ENCODE measurements at regions not wholly inside any gene's neighbourhood (a gene's known extent, or its start where the extent isn't known, plus 50 kb on each side); places are given as distances from the start of the nearest gene placed in this dataset.
"Not testable (repeated sequence)": the region's sequence is repeated elsewhere in the genome, so short reads cannot be mapped to it uniquely, and the experiment has no call there.

DNA sequence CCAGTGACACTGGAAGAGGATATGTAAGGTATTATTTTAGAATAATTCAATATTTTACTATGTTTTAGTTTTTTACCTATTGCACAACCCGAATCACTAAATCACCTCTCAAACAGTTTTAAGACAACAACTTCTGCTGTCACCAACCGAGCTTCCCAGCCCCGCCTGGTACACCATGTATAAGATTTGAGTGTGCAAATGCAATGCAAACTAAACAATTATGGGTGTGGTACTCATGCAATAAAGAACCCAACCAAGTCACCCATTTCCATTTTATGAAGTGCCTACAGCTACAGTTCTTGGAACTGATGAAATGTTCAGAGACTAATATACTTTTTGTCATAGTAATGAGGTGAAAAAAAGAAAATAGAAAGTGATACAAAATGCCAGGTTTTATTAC is 256.2 kb downstream of the TAFA4 start:
- no peak for FAIRE-seq

DNA sequence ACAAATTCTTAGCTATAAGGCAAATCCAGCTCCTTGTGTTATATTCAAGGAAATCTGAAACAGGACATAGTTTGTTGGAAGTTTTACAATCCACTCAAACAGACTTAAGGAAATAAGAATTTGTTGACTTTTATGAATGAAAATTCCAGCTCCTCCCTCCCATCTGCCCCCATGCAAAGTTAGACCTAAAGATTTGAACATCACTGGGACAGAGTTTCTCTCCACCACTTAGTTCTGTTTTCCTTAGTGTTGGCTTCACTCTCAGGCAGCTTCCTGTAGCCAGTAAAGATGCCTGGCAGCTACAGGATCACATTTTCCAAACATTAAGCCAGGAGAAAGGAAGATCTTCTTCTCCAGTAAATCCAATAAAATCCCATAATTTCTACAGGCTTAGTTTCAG is 265.0 kb downstream of the TAFA4 start:
- no peak for FAIRE-seq

DNA sequence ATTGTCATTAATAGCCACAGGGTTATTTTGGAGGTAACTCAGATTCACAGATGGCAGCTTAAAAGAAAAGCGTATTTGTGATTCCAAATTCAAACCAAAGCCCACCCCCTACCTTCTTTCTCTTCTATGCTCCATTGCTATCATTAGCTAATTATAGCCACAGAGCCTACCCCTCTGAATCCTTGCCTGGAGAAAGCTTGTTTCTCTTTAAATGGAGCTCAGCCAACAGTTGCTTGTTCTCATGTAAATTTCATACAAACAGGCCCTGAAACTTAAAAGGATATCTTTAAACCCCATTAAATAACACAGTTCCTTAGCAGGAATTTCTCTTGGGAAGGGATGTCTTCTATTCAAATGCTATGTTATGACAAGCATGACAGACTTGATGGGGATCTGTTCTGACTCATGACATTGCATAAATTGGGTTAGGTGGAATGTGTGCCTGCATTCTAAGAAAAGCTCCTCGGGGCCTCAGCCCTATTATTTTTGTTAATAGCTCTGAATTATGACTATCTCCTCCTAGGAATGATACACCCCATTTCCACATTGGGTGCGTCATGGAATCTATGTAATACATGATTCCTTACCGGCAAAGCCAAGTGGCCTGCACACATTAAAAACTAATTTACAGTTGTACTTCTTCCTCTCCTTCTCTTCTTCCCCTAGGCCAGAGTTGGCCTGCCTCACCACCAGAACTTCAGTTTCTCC is 265.8 kb downstream of the TAFA4 start:
- FAIRE-seq: no peak

DNA sequence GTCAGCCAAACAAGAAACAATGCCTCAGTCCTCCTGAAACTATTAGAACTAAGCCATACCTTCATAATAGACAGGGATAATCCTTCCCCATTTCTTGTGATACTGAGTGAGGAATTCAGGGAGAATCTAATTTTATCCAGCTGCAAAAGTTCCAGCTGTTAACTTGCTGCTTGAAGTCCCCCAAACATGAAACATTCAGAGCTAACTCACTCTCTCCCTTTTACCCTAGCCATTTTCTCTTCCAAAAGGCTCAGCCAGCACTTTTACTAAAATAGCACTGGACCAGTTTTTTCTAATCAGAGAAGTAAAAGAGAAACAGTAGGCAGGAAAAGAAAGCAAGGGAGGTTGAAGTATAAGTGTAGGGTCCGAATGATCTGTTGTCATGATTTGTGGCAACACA is 268.1 kb downstream of the TAFA4 start:
- FAIRE-seq: no peak

DNA sequence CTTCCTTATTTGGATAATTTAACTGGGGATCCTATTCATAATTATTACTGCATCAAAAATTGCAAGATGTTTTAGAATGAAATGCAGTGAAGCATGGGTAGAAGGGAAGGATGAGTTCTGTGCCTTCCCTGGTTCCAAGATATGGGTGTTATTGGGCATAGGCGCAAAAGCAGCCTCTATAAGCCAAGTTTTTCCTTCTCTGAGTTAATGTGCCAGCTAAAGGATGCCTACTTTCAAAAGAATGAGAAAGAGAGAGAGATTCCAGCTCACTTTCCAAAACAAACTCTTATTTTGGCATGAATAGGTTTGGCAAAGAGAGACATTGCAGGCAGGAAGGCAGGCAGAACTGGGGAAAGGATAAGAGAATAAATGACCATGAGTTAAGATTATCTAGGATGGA is 270.2 kb downstream of the TAFA4 start:
- FAIRE-seq: no peak

DNA sequence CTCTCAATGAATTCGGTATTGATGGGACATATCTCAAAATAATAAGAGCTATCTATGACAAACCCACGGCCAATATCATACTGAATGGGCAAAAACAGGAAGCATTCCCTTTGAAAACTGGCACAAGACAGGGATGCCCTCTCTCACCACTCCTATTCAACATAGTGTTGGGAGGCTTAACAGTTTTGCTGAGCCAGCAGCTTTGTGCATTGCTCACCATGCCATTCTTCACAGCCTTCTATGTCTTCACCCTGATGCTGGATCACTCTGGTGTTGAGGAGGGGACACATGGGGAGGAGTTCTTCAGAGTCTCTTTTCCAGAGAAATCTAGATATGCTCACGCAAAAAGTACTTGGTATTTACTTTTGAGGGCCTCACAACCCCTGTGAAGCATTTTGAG is 281.7 kb downstream of the TAFA4 start:
- not testable (repeated sequence) for FAIRE-seq

DNA sequence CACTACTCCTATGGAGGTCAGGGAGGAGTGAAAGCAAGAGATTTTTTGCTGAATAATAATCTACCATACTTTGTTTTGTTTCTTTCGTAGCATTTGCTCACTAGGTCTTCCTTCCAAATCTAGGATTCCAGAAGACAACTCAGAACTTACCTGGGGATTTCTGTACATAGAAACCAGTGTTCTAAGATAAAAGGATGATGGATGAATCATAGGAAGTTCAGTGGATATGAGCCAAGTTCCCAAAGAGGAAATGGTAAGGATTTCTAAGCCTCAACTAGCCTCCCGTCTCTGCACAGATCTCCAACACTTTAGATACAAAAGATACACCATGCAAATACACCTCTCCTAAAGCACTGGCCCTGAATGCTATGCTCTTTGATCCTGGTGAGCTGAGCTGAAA is 283.9 kb downstream of the TAFA4 start:
- no peak for FAIRE-seq

DNA sequence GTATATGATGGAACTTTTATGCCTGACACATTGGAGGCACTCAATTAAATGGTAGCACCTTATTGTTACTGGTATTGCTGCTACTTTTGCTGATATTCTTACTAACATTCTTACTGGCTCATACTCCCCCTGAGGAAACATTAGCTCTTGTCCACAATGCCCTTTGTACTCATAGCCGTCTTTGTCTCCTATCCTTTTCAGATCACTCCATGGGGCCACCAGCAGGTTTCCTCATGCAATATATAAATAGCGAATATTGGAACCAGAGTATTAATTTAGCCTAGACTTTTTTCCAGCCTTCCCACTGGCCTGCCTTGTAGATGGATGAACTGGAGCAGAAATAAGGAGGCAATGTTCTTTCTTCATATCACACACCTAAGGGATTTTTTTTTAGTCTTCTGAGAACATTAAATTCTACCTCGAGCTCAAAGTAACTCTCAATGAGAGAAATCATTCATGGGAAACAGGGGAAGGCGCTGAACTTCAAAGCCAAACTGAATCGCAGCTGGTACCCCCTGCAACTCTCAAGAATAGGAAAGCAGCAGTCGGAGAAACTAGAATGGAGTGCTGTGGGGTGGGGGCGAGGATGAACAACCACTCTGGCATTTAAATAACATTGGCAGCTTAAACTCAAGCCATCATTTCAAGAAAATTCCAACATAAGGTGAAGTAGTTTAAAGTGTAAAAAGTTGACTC is 300.3 kb downstream of the TAFA4 start:
- FAIRE-seq: no peak

DNA sequence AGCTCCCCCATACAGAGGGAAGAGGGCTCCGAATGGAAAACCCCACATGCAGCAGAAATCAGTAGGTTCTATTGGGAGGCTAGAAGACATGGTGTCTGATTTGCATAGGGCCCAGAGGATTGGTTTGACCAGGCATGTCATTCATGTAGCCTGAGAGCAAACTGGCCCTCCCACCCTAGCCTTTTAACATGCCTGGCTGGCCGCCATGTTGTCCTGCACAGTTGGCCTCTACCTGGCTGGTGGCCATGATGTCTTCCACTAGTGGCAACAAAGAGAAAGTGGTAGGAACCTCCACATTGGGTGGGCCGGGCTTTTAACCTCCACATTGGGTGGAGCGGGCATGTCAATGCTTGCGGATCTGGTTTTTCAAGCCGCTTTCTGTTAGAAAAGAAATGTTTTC is 312.1 kb downstream of the TAFA4 start:
- no peak for FAIRE-seq

DNA sequence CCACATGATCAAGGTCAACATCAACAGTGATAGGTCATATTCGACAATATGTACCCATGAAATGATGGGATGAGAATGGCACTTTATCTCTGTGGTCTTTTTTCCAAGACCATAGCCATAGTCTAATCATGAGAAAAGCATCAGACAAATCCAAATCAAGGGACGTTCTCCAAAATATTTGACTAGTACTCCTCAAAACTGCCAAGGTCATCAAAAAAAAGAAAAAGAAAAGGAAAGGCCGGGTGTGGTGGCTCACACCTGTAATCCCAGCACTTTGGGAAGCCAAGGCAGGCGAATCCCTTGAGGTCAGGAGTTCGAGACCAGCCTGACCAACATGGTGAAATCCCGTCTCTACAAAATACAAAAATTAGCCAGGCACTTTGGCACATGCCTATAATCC is 318.3 kb downstream of the TAFA4 start:
- no peak for FAIRE-seq

DNA sequence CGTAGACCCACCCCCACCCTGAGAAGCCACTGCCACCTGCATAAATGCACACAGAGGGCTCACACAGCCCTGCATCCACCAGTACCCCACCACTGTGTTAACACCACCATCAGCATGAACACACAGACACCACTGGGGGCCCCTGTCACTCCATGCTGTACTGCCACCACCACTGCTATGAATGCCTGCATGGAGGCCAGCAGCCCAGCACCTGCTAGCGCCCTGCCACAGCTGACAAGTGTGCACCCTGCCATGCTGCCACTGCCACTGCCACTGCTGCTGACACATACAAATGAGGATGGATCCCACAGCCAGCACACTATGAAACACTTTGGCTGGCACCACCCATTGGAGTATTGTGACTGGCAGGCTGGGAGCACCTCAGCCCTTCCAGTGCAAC is 361.0 kb downstream of the TAFA4 start:
- no peak for FAIRE-seq

DNA sequence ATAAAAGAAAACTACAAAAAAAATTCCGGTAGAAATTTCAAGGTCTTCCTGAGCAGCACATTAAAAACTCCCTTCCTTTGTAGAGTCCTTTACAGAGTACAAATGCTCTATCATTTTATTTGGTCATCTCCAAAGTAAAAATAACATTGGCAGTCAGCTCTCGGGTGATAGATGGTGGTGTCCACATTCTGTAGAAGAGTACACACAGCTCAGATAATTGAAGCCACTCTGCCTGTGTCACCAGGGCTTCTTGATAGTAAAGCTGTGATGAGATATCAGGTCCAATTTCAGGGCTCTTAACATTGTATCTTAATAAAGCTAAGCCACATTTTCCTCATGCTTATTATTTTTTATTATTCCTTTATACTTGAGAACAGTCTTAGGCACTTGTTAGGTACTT is 371.6 kb downstream of the TAFA4 start:
- no peak for FAIRE-seq

DNA sequence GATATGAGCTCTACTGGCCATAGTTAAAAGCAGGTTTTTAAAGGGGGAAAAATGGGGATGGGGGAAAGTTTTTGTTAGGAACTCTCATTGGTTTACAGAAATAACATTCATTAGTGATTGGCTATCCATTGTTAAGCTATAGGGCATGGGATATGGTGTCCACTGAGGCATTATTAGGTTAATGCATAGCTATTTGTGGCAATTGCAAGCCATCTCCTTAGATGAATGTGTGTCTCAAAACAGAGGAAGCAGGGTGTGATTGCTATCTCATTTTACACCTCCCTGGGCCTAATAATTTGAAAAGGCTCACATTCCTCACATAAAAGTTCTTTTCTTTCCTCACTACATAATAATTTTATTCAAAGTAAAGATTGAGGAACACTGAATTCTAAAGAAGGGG is 396.6 kb downstream of the TAFA4 start:
- no peak for FAIRE-seq

DNA sequence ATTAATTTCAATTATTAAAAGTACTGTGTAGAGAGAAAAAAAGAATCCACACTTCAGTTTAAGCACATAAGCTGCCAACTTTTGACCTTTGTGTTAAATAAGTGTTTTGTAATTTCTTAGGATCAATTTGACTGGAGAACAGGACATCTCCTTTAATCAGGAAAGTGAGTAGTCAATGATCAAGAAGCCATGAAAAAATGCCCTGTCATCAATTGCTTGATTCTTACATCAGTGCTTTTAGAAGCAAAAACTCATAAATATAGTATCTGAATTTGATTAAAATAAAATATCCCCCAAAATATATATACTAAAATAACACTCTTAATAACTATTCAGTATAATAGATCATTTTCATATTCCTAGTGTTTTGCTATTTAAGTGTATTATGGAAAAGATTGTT is 409.0 kb downstream of the TAFA4 start:
- no peak for FAIRE-seq

DNA sequence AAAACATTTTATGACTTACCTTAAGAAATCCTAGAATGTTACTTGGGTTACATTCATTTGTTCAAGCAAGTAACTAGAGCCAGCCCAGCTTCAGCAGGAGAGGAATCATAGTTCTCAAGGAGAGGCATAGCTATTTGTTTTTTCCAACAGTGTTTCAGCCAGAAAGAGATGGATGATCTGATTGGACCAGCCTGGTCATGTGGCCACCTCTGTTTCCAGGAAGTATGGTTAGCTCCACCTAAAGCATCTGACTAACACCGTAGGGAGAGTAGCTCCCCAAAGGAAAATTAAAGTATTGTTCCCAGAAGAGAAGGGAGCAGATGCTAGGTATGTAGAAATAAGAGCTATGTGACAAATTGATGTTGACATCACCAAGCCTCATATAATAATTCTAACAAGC is 417.1 kb downstream of the TAFA4 start:
- no peak for FAIRE-seq

DNA sequence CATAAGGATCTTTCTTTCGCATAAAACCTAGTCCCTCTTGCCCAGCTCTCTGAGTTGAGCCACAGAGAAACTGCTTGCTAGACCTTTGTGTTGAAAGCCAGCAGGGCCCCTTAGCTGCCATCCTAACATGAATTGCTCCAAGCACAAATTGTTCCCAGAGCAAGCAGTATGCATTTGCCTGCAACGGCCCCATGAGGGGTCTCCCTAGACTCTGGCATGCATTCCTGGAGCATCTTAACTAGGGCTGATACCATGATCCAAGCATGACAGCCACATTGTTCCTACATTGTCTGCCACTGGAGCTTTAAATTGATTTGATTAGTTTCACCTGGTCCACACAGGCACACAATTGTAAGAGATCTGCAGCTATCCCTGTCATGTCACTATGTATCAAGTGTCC is 428.1 kb downstream of the TAFA4 start:
- no peak for FAIRE-seq

DNA sequence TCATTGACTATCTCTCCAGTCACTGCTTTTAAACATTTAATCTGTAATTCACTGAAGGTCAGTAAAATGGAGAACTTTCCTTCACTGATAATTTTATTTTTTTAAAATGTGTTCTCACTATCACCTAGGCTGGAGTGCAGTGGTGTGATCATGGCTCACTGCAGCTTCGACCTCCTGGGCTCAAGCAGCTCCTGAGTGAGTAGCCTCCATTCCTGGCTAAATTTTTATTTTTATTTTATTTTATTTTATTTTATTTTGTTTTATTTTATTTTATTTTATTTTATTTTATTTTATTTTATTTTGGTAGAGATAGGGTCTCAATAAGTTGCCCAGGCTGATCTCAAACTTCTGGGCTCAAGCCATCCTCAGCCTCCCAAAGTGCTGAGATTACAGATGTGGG is 446.5 kb downstream of the TAFA4 start:
- FAIRE-seq: not testable (repeated sequence)

DNA sequence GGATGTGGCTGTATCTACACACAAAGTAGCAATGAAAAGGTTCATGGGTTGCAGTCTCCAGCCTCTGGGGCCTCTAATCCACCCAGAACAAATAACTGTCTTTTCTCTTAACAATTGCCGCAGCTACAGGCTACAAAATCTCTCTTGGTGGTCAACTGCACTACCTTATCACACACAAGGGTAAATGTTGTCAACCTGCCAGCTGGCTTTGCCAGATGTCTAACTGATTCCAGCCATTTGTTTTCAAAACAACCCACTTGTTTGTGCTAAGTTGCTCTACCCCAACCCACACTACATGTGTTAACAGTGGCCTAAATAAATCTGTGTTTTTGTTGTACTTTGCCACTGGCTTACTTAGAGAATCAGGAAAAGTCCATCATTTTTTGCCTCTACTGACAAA is 447.3 kb downstream of the TAFA4 start:
- FAIRE-seq: no peak

DNA sequence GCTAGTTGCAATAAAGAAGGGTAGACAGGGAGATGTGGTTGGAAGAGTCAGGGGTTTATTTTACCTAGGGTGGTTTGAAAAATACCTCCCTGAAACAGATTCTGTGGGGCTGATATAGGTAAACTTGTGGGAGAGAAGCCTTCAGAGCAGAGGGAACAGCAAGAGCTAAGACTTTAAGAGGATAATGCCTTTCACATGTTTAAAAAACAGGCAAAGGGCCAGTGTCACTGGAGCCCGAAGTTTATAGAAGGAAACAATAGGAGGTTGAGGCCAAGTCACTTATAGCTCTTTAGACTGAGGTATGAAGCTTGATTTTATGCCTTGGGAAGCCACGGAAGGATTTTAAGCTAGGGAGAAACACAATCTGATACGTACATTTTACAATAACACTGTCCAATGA is 448.7 kb downstream of the TAFA4 start:
- FAIRE-seq: no peak

DNA sequence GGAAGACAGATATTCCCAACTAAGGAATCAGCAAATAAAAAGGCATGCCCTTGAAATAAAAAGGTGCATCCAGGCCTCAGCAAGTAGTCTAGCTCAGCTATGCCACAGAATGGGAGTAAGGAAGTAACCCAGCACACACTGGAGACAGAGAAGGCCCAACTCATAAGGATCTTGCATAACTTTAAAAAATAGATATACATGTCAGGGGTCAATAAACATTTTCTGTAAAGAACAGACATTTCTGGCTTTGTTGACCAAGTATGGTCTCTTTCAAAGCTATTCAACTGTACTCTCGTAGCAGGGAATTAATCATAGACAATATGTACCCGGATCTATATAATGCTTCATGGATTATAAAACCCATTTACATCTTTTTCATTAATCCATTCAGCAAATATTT is 449.3 kb downstream of the TAFA4 start:
- FAIRE-seq: no peak

DNA sequence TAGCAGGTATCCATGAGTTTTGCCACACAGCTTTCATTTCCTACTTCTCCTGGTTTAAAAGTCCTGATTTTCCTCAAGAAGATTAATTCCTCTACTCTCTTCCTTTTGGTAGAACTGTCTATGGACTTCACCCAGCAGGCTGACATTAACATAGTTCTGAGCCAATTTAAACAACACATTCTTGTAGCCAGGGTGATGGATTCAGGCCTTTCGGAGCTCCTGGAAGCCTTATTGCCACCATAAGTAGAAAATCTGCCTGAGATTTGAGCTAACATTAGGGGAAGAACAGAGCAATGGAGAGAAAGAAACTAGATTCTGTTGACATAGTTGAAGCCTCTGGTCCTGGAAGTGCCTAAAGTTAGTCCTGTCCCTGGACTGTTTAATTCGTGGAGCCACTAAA is 449.8 kb downstream of the TAFA4 start:
- no peak for FAIRE-seq

DNA sequence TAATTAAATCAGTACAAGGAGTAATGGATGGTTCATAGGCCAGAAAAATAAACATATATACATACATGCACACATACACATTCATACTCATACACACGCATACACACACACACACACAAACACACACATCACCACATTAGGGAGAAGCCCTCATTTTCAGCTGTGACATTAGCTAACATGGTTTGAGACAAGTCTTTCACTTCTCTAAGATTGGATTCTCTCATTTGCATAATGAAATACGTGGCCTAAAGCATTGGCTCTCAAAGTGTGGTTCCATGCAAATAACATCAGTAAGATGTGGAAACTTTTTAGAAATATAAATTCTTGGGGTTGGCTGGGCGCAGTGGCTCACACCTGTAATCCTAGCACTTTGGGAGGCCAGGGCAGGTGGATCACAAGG is 452.6 kb downstream of the TAFA4 start:
- no peak for FAIRE-seq

DNA sequence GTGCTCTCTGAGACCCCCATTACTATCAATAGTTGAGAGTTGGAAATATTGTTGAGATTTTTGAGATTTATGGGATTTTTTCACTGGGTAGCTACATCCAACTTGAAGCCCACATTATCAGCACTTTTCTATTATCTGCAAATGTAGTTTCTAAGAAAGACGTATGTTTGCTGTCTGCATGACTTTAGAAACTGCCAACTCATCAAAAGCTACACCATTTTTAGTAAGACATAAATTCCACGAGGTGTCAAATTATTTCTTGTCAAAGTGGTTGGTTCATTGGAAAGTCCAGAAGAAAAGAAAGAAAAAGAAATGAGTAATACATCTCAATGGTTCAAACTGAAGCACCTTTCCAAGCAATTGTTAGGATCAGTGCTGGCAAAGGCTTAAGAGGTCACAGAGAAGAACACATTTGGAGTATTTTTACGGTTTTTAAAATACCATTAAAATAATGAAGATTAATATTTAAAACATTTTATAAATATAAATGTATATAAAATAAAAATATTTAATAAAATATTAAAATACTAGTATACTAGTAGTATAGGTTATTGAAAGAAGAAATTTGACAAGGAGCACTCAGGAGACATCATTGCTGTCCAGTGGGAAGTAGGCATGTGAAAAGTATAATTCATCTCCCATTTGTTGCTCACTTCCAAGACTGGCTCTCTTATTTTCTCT is 463.5 kb downstream of the TAFA4 start:
- no peak for FAIRE-seq

DNA sequence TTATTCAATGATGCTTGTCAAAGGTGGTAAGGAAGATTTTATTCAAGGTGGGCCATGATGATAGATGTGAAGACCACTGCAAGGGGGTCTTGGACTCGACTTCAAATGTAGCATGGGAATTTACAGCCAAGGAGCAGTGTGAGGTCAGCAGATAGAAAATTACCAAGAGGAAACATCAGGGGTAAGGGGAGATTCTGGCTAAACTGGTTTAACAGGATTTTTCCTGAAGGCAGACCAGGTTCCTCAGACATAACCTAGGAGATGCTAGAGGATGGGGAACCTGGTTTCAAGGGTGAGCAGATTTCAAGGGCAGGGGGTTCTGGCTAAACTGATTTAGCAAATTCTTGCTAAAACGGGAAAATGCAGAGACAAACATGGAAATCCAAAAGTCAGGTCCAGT is 464.9 kb downstream of the TAFA4 start:
- no peak for FAIRE-seq

Data from islet of Langerhans (tissue), 1 donor.